Liver (tissue), 8 donors: ENCODE measurements at regions not wholly inside any gene's neighbourhood (a gene's known extent, or its start where the extent isn't known, plus 50 kb on each side); places are given as distances from the start of the nearest gene placed in this dataset.

ENCODE experiments used
- DNase-seq: peaks from one replicate; pipeline ENCODE4 v3.0.0-alpha.2; 2017; ENCODE audit warnings: low spot score
- H3K27ac ChIP-seq, 2 donors: one replicate each; pipeline ENCODE4 v1.7.0; 2013; ENCODE audit warnings: inconsistent platforms in 2 of 2, low read length in 2 of 2, control low read depth in 1 of 2, low read depth in 1 of 2, mild to moderate bottlenecking in 1 of 2
- H3K27me3 ChIP-seq, 4 donors: one replicate each; pipeline versions ENCODE4 v1.6.1 to v1.7.0; 2013; ENCODE audit warnings: low read length in 3 of 4, inconsistent platforms in 1 of 4, mild to moderate bottlenecking in 1 of 4, moderate library complexity in 1 of 4; ENCODE audit not compliant: control insufficient read depth in 4 of 4, insufficient read depth in 4 of 4
- H3K36me3 ChIP-seq, 4 donors: one replicate each; pipeline versions ENCODE4 v1.6.1 to v1.7.0; 2013; ENCODE audit warnings: low read length in 3 of 4, mild to moderate bottlenecking in 3 of 4, low read depth in 1 of 4, moderate library complexity in 1 of 4; ENCODE audit not compliant: control insufficient read depth in 4 of 4, insufficient read depth in 3 of 4
- H3K4me1 ChIP-seq, 4 donors: one replicate each; pipeline versions ENCODE4 v1.6.1 to v1.7.0; 2013; ENCODE audit warnings: low read length in 3 of 4, mild to moderate bottlenecking in 3 of 4, moderate library complexity in 1 of 4; ENCODE audit not compliant: control insufficient read depth in 4 of 4, insufficient read depth in 4 of 4
- H3K4me3 ChIP-seq, 3 donors: one replicate each; pipeline versions ENCODE4 v1.6.1 to v1.7.0; 2013; ENCODE audit warnings: low read length in 3 of 3, control low read depth in 1 of 3, low read depth in 1 of 3, mild to moderate bottlenecking in 1 of 3
- H3K9ac ChIP-seq, 2 donors: one replicate each; pipeline ENCODE4 v1.7.0; 2013; ENCODE audit warnings: low read length in 2 of 2, mild to moderate bottlenecking in 2 of 2, moderate library complexity in 2 of 2, control low read depth in 1 of 2, low read depth in 1 of 2
- H3K9me3 ChIP-seq, 4 donors: one replicate each; pipeline versions ENCODE4 v1.6.1 to v1.7.0; 2013; ENCODE audit warnings: low read length in 3 of 4; ENCODE audit not compliant: control insufficient read depth in 4 of 4
- EGR1 ChIP-seq, 2 donors: IDR thresholded peaks; 2 replicates each; pipeline ENCODE4 v1.6.1; 2016 to 2018; ENCODE audit warnings: antibody characterized with exemption in 2 of 2, low read depth in 2 of 2
- FOXA1 ChIP-seq: IDR thresholded peaks from 2 replicates; pipeline ENCODE4 v1.6.1; 2016; ENCODE audit warnings: antibody characterized with exemption
- FOXA2 ChIP-seq: IDR thresholded peaks from 2 replicates; pipeline ENCODE4 v1.6.1; 2016; ENCODE audit warnings: antibody characterized with exemption
- GABPA ChIP-seq, 2 donors: IDR thresholded peaks in 1 of 2; conservative IDR thresholded peaks in 1 of 2; 2 replicates each; pipeline ENCODE4 v1.6.1; 2016; ENCODE audit warnings: antibody characterized with exemption in 2 of 2, mild to moderate bottlenecking in 1 of 2, moderate library complexity in 1 of 2
- HNF4A ChIP-seq, 2 donors: conservative IDR thresholded peaks; 2 replicates each; pipeline ENCODE4 v1.6.1; 2016; ENCODE audit warnings: antibody characterized with exemption in 2 of 2, mild to moderate bottlenecking in 2 of 2
- HNF4G ChIP-seq: IDR thresholded peaks from 2 replicates; pipeline ENCODE4 v1.6.1; 2016; ENCODE audit warnings: antibody characterized with exemption
- JUND ChIP-seq, 2 donors: IDR thresholded peaks; 2 replicates each; pipeline ENCODE4 v1.6.1; 2016; ENCODE audit warnings: antibody characterized with exemption in 2 of 2
- NR2F2 ChIP-seq: IDR thresholded peaks from 2 replicates; pipeline ENCODE4 v1.6.1; 2016; ENCODE audit warnings: antibody characterized with exemption
- RAD21 ChIP-seq, 2 donors: IDR thresholded peaks; 2 replicates each; pipeline ENCODE4 v1.6.1; 2016; ENCODE audit warnings: antibody characterized with exemption in 2 of 2, mild to moderate bottlenecking in 2 of 2
- RXRA ChIP-seq, 2 donors: IDR thresholded peaks; 2 replicates each; pipeline ENCODE4 v1.6.1; 2017 to 2018; ENCODE audit warnings: antibody characterized with exemption in 2 of 2, mild to moderate bottlenecking in 1 of 2
- SP1 ChIP-seq: IDR thresholded peaks from 2 replicates; pipeline ENCODE4 v1.6.1; 2018; ENCODE audit warnings: antibody characterized with exemption, mild to moderate bottlenecking
- TAF1 ChIP-seq: conservative IDR thresholded peaks from 2 replicates; pipeline ENCODE4 v1.6.1; 2016; ENCODE audit warnings: antibody characterized with exemption, mild to moderate bottlenecking
- YY1 ChIP-seq: IDR thresholded peaks from 2 replicates; pipeline ENCODE4 v1.6.1; 2016; ENCODE audit warnings: antibody characterized with exemption, mild to moderate bottlenecking
- WGBS: extraction: QIAGEN DNeasy Blood & Tissue Kit; methylation state at CpG from one replicate; pipeline ENCODE4 v1.1.7; 2013; 5-methylcytosine and 5-hydroxymethylcytosine counted together
- TF ChIP-seq, protein P1 (sequence below): IDR thresholded peaks from 2 replicates; pipeline ENCODE4 v1.6.1; 2016; ENCODE audit warnings: antibody characterized with exemption
- TF ChIP-seq, protein P2 (sequence below): IDR thresholded peaks from 2 replicates; pipeline ENCODE4 v1.6.1; 2016; ENCODE audit warnings: antibody characterized with exemption
- TF ChIP-seq, protein P3 (sequence below): IDR thresholded peaks from 2 replicates; pipeline ENCODE4 v1.6.1; 2016; ENCODE audit warnings: antibody characterized with exemption, mild to moderate bottlenecking
- TF ChIP-seq, protein P4 (sequence below): fragments of 150-350 bp; IDR thresholded peaks from 2 replicates; pipeline ENCODE4 v1.5.1; 2017; ENCODE audit warnings: improper control_type of control experiment, low read depth, low read length; ENCODE audit not compliant: missing input control
- TF ChIP-seq, protein P5 (sequence below): IDR thresholded peaks from 2 replicates; pipeline ENCODE4 v1.6.1; 2016; ENCODE audit warnings: antibody characterized with exemption
- donor health status: healthy.
- donor health status: healthy.
- donor health status: healthy.
- donor health status: healthy.
- donor health status: healthy.

DNA sequence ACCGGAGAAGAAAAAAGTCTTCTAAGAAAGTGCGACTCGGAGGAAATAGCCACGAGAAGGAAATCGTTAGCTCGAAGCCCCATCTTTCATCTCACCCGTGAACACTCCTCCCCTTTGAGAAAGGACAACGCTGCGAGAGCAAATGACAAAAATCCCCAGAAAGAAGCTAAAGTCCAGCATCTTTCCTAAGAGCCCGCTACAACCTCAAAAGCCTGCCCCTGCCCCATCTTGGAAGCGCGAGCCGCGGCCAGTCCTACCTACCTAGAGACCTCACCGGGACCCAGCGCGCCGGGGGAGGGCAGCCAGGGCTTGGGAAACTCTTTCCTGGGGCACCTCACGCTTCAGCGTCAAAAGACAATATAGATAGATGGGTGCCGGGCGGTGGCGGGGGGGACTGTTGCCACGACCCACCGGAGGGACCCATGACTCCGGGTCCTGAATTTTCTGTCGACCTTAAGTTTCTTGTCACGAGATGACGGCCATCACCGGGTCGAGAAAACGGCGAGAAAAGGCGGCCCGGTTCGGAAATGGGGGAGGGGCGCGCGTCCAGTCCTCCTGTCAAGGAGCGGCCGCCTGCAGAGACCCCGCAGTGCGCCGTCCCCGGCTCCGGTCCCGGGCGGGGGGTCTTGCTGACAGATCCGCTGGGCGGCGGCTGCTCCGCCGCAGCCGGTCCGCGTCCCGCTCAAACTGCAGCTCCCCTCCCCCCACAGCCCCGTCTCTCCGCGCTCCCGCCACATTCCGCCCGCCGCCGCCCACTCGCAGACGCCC, 65.9 kb downstream of the KCNRG start:
- H3K27ac ChIP-seq, result peak overlapping the region; percentile 81 to 84
- peak overlapping the region; percentile 67 to 93 (median 93) for H3K4me3 ChIP-seq
- H3K9ac ChIP-seq, result peak overlapping the region; percentile 59 to 68
- WGBS, result under 1% methylated on average over 67 of the region's 67 CpGs
- H3K4me1 ChIP-seq, result peaks cover 0 to 31% (median 16%) of the 10 kb centered on the region in 4 donors
- TF ChIP-seq GABPA (IDR thresholded peaks at IDR 0.05 in 1 of 2, conservative IDR thresholded peaks at IDR 0.05 in 1 of 2), result no peak
- peak in 1 of 2 donors; percentile 16 for TF ChIP-seq HNF4A (conservative IDR thresholded peaks at IDR 0.05)
- no peak for TF ChIP-seq FOXA2
- no peak for TF ChIP-seq EGR1 (IDR thresholded peaks at IDR 0.05; ENCODE audit: low read depth in 2 of 2)
- TF ChIP-seq YY1, result peak; percentile 37
- no peak for TF ChIP-seq NR2F2
- TF ChIP-seq HNF4G, result no peak
- H3K9me3 ChIP-seq, result no peaks in the 10 kb centered on the region
- DNase-seq, result peak; percentile 81
- H3K36me3 ChIP-seq, result no peaks in the 10 kb centered on the region
- H3K27me3 ChIP-seq, result no peaks in the 10 kb centered on the region

DNA sequence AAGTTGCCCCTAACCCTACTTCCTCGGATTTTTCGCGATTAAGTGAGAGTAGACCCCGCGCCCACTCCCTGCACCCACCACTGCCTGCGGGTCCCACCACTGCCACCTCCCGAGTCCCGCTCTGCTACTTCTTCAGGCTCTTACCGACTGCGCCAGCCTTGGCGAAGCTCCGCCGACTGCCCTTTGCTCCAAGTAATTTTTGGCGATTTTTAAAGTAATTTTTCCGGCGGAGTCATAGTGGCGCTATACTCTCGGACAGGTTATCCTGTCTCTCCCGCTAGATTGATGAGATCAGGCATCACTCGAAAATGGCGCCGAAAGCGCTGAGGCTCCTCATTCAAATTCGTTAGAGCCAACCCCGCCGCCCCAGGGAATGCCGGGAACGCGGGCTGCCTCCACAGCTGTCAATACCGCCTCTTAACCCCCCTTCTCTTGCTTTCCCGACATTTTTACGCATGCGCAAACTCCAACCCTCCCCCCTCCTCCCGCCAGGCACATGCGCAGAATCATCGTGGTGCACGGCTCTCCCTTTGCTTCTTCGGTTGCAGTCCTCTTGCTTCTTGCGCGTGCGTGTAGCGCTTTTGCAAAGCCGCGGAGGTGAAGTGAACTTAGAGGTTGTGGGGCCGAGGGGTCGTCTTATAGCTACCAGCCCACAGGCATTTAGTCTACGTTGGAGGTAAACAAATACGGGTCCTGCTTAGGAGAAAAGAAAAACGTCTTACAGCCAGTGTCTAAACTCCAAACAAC, 66.6 kb downstream of the KCNRG start:
- H3K4me1 ChIP-seq, result peaks cover 0 to 31% (median 16%) of the 10 kb centered on the region in 4 donors
- peak overlapping the region; percentile 84 to 88 for H3K27ac ChIP-seq
- no peaks in the 10 kb centered on the region for H3K9me3 ChIP-seq
- peak overlapping the region; percentile 57 to 75 for H3K9ac ChIP-seq
- TF ChIP-seq, protein P1, sequence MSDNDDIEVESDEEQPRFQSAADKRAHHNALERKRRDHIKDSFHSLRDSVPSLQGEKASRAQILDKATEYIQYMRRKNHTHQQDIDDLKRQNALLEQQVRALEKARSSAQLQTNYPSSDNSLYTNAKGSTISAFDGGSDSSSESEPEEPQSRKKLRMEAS, result peak; percentile 71
- TF ChIP-seq YY1 (peak; percentile 96), JUND (IDR thresholded peaks at IDR 0.05) (peak in 1 of 2 donors; percentile 33), RXRA (IDR thresholded peaks at IDR 0.05) (peak in 1 of 2 donors; percentile 26), FOXA2 (peak; percentile 54), SP1 (peak; percentile 42), NR2F2 (no peak), HNF4A (conservative IDR thresholded peaks at IDR 0.05) (peak in 1 of 2 donors; percentile 23), GABPA (IDR thresholded peaks at IDR 0.05 in 1 of 2, conservative IDR thresholded peaks at IDR 0.05 in 1 of 2) (no peak), RAD21 (IDR thresholded peaks at IDR 0.05) (peak; percentile 31 to 46), EGR1 (IDR thresholded peaks at IDR 0.05; ENCODE audit: low read depth in 2 of 2) (no peak), FOXA1 (no peak), HNF4G (no peak), TAF1 (peak; percentile 10)
- TF ChIP-seq, protein P2, sequence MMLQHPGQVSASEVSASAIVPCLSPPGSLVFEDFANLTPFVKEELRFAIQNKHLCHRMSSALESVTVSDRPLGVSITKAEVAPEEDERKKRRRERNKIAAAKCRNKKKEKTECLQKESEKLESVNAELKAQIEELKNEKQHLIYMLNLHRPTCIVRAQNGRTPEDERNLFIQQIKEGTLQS, result no peak
- TF ChIP-seq, protein P3, sequence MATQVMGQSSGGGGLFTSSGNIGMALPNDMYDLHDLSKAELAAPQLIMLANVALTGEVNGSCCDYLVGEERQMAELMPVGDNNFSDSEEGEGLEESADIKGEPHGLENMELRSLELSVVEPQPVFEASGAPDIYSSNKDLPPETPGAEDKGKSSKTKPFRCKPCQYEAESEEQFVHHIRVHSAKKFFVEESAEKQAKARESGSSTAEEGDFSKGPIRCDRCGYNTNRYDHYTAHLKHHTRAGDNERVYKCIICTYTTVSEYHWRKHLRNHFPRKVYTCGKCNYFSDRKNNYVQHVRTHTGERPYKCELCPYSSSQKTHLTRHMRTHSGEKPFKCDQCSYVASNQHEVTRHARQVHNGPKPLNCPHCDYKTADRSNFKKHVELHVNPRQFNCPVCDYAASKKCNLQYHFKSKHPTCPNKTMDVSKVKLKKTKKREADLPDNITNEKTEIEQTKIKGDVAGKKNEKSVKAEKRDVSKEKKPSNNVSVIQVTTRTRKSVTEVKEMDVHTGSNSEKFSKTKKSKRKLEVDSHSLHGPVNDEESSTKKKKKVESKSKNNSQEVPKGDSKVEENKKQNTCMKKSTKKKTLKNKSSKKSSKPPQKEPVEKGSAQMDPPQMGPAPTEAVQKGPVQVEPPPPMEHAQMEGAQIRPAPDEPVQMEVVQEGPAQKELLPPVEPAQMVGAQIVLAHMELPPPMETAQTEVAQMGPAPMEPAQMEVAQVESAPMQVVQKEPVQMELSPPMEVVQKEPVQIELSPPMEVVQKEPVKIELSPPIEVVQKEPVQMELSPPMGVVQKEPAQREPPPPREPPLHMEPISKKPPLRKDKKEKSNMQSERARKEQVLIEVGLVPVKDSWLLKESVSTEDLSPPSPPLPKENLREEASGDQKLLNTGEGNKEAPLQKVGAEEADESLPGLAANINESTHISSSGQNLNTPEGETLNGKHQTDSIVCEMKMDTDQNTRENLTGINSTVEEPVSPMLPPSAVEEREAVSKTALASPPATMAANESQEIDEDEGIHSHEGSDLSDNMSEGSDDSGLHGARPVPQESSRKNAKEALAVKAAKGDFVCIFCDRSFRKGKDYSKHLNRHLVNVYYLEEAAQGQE, result peak; percentile 61
- TF ChIP-seq, protein P4, sequence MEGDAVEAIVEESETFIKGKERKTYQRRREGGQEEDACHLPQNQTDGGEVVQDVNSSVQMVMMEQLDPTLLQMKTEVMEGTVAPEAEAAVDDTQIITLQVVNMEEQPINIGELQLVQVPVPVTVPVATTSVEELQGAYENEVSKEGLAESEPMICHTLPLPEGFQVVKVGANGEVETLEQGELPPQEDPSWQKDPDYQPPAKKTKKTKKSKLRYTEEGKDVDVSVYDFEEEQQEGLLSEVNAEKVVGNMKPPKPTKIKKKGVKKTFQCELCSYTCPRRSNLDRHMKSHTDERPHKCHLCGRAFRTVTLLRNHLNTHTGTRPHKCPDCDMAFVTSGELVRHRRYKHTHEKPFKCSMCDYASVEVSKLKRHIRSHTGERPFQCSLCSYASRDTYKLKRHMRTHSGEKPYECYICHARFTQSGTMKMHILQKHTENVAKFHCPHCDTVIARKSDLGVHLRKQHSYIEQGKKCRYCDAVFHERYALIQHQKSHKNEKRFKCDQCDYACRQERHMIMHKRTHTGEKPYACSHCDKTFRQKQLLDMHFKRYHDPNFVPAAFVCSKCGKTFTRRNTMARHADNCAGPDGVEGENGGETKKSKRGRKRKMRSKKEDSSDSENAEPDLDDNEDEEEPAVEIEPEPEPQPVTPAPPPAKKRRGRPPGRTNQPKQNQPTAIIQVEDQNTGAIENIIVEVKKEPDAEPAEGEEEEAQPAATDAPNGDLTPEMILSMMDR, result no peak
- TF ChIP-seq, protein P5, sequence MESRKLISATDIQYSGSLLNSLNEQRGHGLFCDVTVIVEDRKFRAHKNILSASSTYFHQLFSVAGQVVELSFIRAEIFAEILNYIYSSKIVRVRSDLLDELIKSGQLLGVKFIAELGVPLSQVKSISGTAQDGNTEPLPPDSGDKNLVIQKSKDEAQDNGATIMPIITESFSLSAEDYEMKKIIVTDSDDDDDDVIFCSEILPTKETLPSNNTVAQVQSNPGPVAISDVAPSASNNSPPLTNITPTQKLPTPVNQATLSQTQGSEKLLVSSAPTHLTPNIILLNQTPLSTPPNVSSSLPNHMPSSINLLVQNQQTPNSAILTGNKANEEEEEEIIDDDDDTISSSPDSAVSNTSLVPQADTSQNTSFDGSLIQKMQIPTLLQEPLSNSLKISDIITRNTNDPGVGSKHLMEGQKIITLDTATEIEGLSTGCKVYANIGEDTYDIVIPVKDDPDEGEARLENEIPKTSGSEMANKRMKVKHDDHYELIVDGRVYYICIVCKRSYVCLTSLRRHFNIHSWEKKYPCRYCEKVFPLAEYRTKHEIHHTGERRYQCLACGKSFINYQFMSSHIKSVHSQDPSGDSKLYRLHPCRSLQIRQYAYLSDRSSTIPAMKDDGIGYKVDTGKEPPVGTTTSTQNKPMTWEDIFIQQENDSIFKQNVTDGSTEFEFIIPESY, result peak; percentile 39
- no peaks in the 10 kb centered on the region for H3K27me3 ChIP-seq
- WGBS, result under 1% methylated on average over 49 of the region's 49 CpGs
- peak; percentile 98 for DNase-seq
- H3K36me3 ChIP-seq, result peaks cover 0 to 3% (median 0%) of the 10 kb centered on the region in 4 donors
- peak overlapping the region; percentile 67 to 93 (median 93) for H3K4me3 ChIP-seq
